ENCODE measurements at regions not wholly inside any gene's neighbourhood (a gene's known extent, or its start where the extent isn't known, plus 50 kb on each side); places are given as distances from the start of the nearest gene placed in this dataset.

DNA sequence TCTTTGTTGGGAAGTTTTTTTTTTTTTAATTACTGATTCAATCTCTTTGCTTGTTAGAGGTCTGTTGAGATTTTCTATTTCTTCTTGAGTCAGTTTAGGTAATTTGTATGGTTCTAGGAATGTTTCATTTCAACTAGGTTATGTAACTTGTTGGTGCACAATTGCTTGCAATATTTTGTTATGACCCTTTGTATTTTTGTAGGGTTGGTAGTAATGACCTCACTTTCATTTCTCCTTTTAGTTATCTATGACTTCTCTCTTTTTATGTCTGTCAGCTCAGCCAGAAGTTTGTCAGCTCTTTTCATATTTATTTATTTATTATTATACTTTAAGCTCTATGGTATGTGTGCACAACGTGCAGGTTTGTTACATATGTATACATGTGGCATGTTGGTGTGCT is 51.1 kb upstream of the SLC24A3 start:
- H3K36me3 ChIP-seq (replicated peaks in 1 of 2; ENCODE audit: control insufficient read depth in 1 of 2, insufficient read depth in 2 of 2, low read length in 2 of 2), result no peaks in the 10 kb centered on the region
- no peak overlapping the region for H3K9ac ChIP-seq (ENCODE audit: insufficient read depth, low read length, poor library complexity, severe bottlenecking)
- H3K9me3 Mint-ChIP-seq, result peaks cover 3 to 20% (median 5%) of the 10 kb centered on the region in 7 donors
- no CpG with 5 or more reads among the region's 1 CpG for WGBS (ENCODE audit: insufficient coverage)
- no peaks in the 10 kb centered on the region for H3K4me1 ChIP-seq (ENCODE audit: control insufficient read depth in 1 of 2, insufficient read depth in 2 of 2, low read length in 2 of 2)
- H3K27me3 ChIP-seq (ENCODE audit: control insufficient read depth in 2 of 2, insufficient read depth in 2 of 2, low read length in 2 of 2), result no peaks in the 10 kb centered on the region
- TF ChIP-seq, protein P1, sequence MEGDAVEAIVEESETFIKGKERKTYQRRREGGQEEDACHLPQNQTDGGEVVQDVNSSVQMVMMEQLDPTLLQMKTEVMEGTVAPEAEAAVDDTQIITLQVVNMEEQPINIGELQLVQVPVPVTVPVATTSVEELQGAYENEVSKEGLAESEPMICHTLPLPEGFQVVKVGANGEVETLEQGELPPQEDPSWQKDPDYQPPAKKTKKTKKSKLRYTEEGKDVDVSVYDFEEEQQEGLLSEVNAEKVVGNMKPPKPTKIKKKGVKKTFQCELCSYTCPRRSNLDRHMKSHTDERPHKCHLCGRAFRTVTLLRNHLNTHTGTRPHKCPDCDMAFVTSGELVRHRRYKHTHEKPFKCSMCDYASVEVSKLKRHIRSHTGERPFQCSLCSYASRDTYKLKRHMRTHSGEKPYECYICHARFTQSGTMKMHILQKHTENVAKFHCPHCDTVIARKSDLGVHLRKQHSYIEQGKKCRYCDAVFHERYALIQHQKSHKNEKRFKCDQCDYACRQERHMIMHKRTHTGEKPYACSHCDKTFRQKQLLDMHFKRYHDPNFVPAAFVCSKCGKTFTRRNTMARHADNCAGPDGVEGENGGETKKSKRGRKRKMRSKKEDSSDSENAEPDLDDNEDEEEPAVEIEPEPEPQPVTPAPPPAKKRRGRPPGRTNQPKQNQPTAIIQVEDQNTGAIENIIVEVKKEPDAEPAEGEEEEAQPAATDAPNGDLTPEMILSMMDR (IDR thresholded peaks at IDR 0.05), result no peak
- DNase-seq, result peak in 1 of 3 donors; percentile 5
- H3K4me3 ChIP-seq (replicated peaks in 1 of 3; ENCODE audit: low read depth in 2 of 3, low read length in 3 of 3), result no peak overlapping the region
- H3K27ac ChIP-seq (ENCODE audit: low read depth in 1 of 2, low read length in 2 of 2), result no peak overlapping the region
- intact Hi-C loops (cut with micrococcal nuclease), result no loop called here
- H3K36me3 Mint-ChIP-seq, result no peaks in the 10 kb centered on the region
- peaks cover 0 to 6% (median 0%) of the 10 kb centered on the region in 3 donors for H3K27me3 Mint-ChIP-seq (ENCODE audit: low read depth in 3 of 3)
- peaks cover 0 to 4% of the 10 kb centered on the region in 2 donors for H3K9me3 ChIP-seq (replicated peaks in 1 of 2; ENCODE audit: control insufficient read depth in 1 of 2, insufficient read depth in 1 of 2, low read length in 2 of 2)
- H3K79me2 ChIP-seq (ENCODE audit: insufficient read depth, low read length), result no peaks in the 10 kb centered on the region
- no peaks in the 10 kb centered on the region for H4K20me1 ChIP-seq (ENCODE audit: insufficient read depth, low read length)
- no peak overlapping the region for H3K4me3 Mint-ChIP-seq
- H3K4me2 ChIP-seq (replicated peaks; ENCODE audit: extremely low read depth, low read length, poor library complexity, severe bottlenecking), result no peak overlapping the region
- H2AFZ ChIP-seq (ENCODE audit: insufficient read depth, low read depth, low read length, poor library complexity, severe bottlenecking), result no peak overlapping the region
- H3K27ac Mint-ChIP-seq, result peak overlapping the region in 1 of 7 donors; percentile 46
- H3K4me1 Mint-ChIP-seq, result peaks cover 3% of the 10 kb centered on the region

Measured in CD14-positive monocyte (primary cell).